ENCODE measurements at regions not wholly inside any gene's neighbourhood (a gene's known extent, or its start where the extent isn't known, plus 50 kb on each side); places are given as distances from the start of the nearest gene placed in this dataset.

GRCh38 chr6:14827354-14827753 lies 418.5 kb upstream of the JARID2 start:
- CTCF ChIA-PET: no interaction called here
- Histone ChIP-seq H3K9ac (ENCODE audit: low read length) (no peak overlapping the region), H3K27ac (ENCODE audit: low read depth, low read length) (no peak overlapping the region), H3K9me2 (ENCODE audit: insufficient read depth) (no peaks in the 10 kb centered on the region), H3K9me3 (ENCODE audit: control insufficient read depth in 1 of 2, insufficient read depth in 1 of 2, low read depth in 1 of 2, low read length in 2 of 2) (no peaks in the 10 kb centered on the region), H3K4me2 (ENCODE audit: low read length) (no peak overlapping the region), H3K27me3 (ENCODE audit: insufficient read depth, low read length) (no peaks in the 10 kb centered on the region), H3K4me3 (replicated peaks in 1 of 2; ENCODE audit: low read depth in 1 of 2, low read length in 2 of 2) (no peak overlapping the region), H3K36me3 (ENCODE audit: control insufficient read depth in 1 of 2, insufficient read depth in 2 of 2, low read length in 2 of 2) (no peaks in the 10 kb centered on the region), H3K79me2 (ENCODE audit: insufficient read depth, low read length) (no peaks in the 10 kb centered on the region), H2AFZ (ENCODE audit: low read depth, low read length, poor library complexity, severe bottlenecking) (no peak overlapping the region), H4K20me1 (ENCODE audit: insufficient read depth) (no peaks in the 10 kb centered on the region), H3K4me1 (ENCODE audit: control insufficient read depth in 1 of 2, insufficient read depth in 2 of 2, low read length in 2 of 2) (no peaks in the 10 kb centered on the region)
- intact Hi-C loops (cut with micrococcal nuclease): no loop called here
- POLR2A ChIA-PET: no interaction called here
- RAD21 ChIA-PET (ENCODE audit: low non-redundant PET in 1 of 2, low total read pairs in 2 of 2, uncharacterized antibody in 2 of 2, unreplicated experiment in 2 of 2): no interaction called here
- DNase-seq (ENCODE audit: low read depth, low spot score): no peak
- no peak for ATAC-seq
- no TSS peak for BruUV-seq (replicated peaks)
- TF ChIP-seq SIN3A (IDR thresholded peaks at IDR 0.05; ENCODE audit: low read depth) (no peak), POLR2AphosphoS5 (IDR thresholded peaks at IDR 0.05; ENCODE audit: low read depth, low read length) (no peak), POLR2A (IDR thresholded peaks at IDR 0.05; ENCODE audit: borderline replicate concordance, extremely low read depth, insufficient read depth, insufficient read length) (no peak), ELF1 (IDR thresholded peaks at IDR 0.05; ENCODE audit: borderline replicate concordance, low read depth) (no peak), REST (IDR thresholded peaks at IDR 0.05; ENCODE audit: low read depth) (no peak), RAD21 (IDR thresholded peaks at IDR 0.05; ENCODE audit: low read depth) (no peak), EGR1 (IDR thresholded peaks at IDR 0.05; ENCODE audit: low read depth) (no peak), CEBPB (IDR thresholded peaks at IDR 0.05; ENCODE audit: low read depth) (no peak), EZH2 (IDR thresholded peaks at IDR 0.05) (no peak), CTCF (IDR thresholded peaks at IDR 0.05 in 2 of 3, conservative IDR thresholded peaks at IDR 0.05 in 1 of 3; ENCODE audit: borderline replicate concordance in 1 of 3, insufficient read depth in 1 of 3, low read depth in 2 of 3, low read length in 2 of 3) (no peak), FOSL1 (IDR thresholded peaks at IDR 0.05; ENCODE audit: low read depth) (no peak), CBX3 (IDR thresholded peaks at IDR 0.05; ENCODE audit: low read depth) (no peak), ZNF274 (IDR thresholded peaks at IDR 0.05; ENCODE audit: low read depth, low read length) (no peak)

Measured in HCT116 (cell line).